ENCODE measurements at regions not wholly inside any gene's neighbourhood (a gene's known extent, or its start where the extent isn't known, plus 50 kb on each side); places are given as distances from the start of the nearest gene placed in this dataset.

DNA sequence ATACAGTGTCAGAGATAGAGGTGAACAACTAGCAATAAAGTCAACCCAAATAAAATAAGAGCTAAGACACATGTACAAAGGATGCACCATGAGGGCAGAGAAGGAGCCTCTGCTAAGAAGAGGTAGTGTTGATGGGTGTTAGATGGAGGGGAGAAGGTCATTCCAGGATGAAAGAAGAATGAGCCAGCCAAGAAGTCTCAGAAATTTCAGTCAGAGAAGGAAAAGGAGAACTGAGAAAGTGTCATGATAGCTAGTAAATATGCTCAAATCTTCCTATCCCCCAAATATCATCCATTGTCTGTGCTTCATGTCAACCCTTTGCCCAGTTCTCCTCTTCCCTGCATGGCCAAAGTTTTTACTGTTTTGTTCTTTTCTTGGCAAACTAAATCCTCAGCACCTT, 225.2 kb upstream of the BTG1 start:
- TF ChIP-seq, protein P1, sequence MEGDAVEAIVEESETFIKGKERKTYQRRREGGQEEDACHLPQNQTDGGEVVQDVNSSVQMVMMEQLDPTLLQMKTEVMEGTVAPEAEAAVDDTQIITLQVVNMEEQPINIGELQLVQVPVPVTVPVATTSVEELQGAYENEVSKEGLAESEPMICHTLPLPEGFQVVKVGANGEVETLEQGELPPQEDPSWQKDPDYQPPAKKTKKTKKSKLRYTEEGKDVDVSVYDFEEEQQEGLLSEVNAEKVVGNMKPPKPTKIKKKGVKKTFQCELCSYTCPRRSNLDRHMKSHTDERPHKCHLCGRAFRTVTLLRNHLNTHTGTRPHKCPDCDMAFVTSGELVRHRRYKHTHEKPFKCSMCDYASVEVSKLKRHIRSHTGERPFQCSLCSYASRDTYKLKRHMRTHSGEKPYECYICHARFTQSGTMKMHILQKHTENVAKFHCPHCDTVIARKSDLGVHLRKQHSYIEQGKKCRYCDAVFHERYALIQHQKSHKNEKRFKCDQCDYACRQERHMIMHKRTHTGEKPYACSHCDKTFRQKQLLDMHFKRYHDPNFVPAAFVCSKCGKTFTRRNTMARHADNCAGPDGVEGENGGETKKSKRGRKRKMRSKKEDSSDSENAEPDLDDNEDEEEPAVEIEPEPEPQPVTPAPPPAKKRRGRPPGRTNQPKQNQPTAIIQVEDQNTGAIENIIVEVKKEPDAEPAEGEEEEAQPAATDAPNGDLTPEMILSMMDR (IDR thresholded peaks at IDR 0.05; ENCODE audit: unreplicated experiment): no peak
- H3K36me3 Mint-ChIP-seq (ENCODE audit: insufficient read depth, unreplicated experiment): no peaks in the 10 kb centered on the region
- BruUV-seq (replicated peaks): no TSS peak
- peaks cover 12% of the 10 kb centered on the region for H3K4me1 Mint-ChIP-seq (ENCODE audit: low read depth, unreplicated experiment)
- H3K9me3 Mint-ChIP-seq (ENCODE audit: low read depth, unreplicated experiment): peaks cover 2% of the 10 kb centered on the region
- no peaks in the 10 kb centered on the region for H3K27me3 Mint-ChIP-seq (ENCODE audit: unreplicated experiment)
- no peak for DNase-seq
- intact Hi-C loops (cut with micrococcal nuclease; ENCODE audit: unreplicated experiment): no loop called here
- no peak overlapping the region for H3K27ac Mint-ChIP-seq (ENCODE audit: unreplicated experiment)
- CTCF ChIA-PET: no interaction called here
- no peak overlapping the region for H3K4me3 Mint-ChIP-seq (ENCODE audit: low read depth, unreplicated experiment)

DNA sequence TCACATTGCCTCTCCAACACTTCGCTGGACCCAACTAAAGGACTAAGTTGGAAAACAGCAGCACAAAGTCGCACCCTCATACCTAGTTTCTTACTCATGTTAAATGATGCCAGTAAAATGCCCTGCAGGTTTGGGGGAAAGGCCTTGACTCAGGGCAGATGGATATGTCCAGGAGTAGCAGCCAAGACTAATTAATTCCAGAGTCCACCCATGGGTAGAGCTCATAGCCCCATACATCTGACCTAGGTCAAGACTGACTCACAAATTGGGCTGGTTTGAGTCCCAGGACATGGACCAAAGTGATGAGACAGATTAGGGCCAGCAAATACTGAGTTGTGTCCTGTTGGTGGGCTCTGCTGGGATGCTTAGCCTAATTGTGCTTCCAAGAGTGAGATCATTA, 224.0 kb upstream of the BTG1 start:
- intact Hi-C loops (cut with micrococcal nuclease; ENCODE audit: unreplicated experiment): loop anchor here (10.0 kb wide), 1 partner anchor 225 kb away; the partner anchor contains the start of gene BTG1
- CTCF ChIA-PET: interaction anchor here (0.8 kb wide), 1 partner anchor 201 kb away, joined by 4 read pairs; no protein-coding TSS in a partner anchor
- no peaks in the 10 kb centered on the region for H3K27me3 Mint-ChIP-seq (ENCODE audit: unreplicated experiment)

DNA sequence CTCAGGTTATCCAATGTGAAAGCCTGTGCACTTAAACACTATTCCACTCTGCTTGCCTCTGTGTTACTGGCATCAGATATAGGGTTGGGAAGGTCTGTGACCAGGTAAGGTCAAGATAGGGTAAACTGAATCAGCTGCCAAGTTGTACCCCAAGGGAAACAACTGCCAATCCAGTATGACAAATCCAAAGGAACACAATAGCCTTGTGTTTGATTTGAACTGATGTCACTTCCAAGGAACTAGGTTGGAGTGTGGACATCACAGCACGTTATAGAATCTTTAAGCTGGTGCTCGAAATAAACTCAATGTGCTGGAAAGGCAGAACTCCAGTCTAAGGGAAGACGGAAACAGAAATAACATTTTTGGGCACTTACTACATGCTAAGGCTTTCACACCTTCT, 223.4 kb upstream of the BTG1 start:
- intact Hi-C loops (cut with micrococcal nuclease; ENCODE audit: unreplicated experiment): loop anchor here (10.0 kb wide), 1 partner anchor 224 kb away; the partner anchor contains the start of gene BTG1
- CTCF ChIA-PET: interaction anchor here (0.8 kb wide), 1 partner anchor 201 kb away, joined by 4 read pairs; no protein-coding TSS in a partner anchor
- Mint-ChIP-seq H3K4me1 (ENCODE audit: low read depth, unreplicated experiment) (peaks cover 15% of the 10 kb centered on the region), H3K27me3 (ENCODE audit: unreplicated experiment) (no peaks in the 10 kb centered on the region), H3K4me3 (ENCODE audit: low read depth, unreplicated experiment) (no peak overlapping the region), H3K36me3 (ENCODE audit: insufficient read depth, unreplicated experiment) (no peaks in the 10 kb centered on the region), H3K9me3 (ENCODE audit: low read depth, unreplicated experiment) (no peaks in the 10 kb centered on the region), H3K27ac (ENCODE audit: unreplicated experiment) (no peak overlapping the region)
- no peak for DNase-seq
- no TSS peak for BruUV-seq (replicated peaks)
- TF ChIP-seq, protein P1 (IDR thresholded peaks at IDR 0.05; ENCODE audit: unreplicated experiment): no peak

More for the DNA sequence above, 224.0 kb upstream of the BTG1 start:
- DNase-seq: no peak
- Mint-ChIP-seq H3K9me3 (ENCODE audit: low read depth, unreplicated experiment) (no peaks in the 10 kb centered on the region), H3K4me3 (ENCODE audit: low read depth, unreplicated experiment) (no peak overlapping the region), H3K4me1 (ENCODE audit: low read depth, unreplicated experiment) (peaks cover 15% of the 10 kb centered on the region), H3K27ac (ENCODE audit: unreplicated experiment) (no peak overlapping the region), H3K36me3 (ENCODE audit: insufficient read depth, unreplicated experiment) (no peaks in the 10 kb centered on the region)
- BruUV-seq (replicated peaks): no TSS peak
- TF ChIP-seq, protein P1 (IDR thresholded peaks at IDR 0.05; ENCODE audit: unreplicated experiment): no peak

DNA sequence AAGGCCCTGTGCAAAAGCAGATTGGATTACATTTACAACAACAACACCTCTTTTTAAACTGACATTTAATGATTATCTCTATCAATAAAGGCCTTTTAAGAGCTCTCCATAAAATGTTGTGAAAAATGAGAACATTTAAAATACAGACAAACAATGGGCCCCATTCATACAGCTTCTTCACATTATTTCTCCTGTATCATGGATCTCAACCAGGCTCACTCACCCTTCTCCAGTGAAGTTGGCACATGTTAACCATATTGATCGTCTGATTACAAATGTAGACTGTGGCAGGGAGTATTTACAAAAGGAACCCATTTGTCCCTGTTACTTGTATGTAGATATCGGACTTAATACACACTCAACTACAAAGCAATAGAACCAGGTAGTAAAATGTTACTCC, 220.2 kb upstream of the BTG1 start:
- H3K4me1 Mint-ChIP-seq (ENCODE audit: low read depth, unreplicated experiment): peaks cover 32% of the 10 kb centered on the region
- H3K4me3 Mint-ChIP-seq (ENCODE audit: low read depth, unreplicated experiment): no peak overlapping the region
- H3K9me3 Mint-ChIP-seq (ENCODE audit: low read depth, unreplicated experiment): no peaks in the 10 kb centered on the region
- DNase-seq: no peak
- no peaks in the 10 kb centered on the region for H3K36me3 Mint-ChIP-seq (ENCODE audit: insufficient read depth, unreplicated experiment)
- H3K27me3 Mint-ChIP-seq (ENCODE audit: unreplicated experiment): no peaks in the 10 kb centered on the region
- CTCF ChIA-PET: no interaction called here
- BruUV-seq (replicated peaks): no TSS peak
- TF ChIP-seq, protein P1 (IDR thresholded peaks at IDR 0.05; ENCODE audit: unreplicated experiment): no peak
- intact Hi-C loops (cut with micrococcal nuclease; ENCODE audit: unreplicated experiment): loop anchor here (10.0 kb wide), 1 partner anchor 221 kb away; the partner anchor contains the start of gene BTG1
- no peak overlapping the region for H3K27ac Mint-ChIP-seq (ENCODE audit: unreplicated experiment)

All from Calu3 (cell line).